Upper lobe of left lung (tissue), 6 donors: ENCODE measurements at regions not wholly inside any gene's neighbourhood (a gene's known extent, or its start where the extent isn't known, plus 50 kb on each side); places are given as distances from the start of the nearest gene placed in this dataset.

Experiments used
- ATAC-seq, 2 donors: fragments of 200-7000 bp; cut with Tn5 transposase; one replicate each; pipeline ENCODE4 v1.9.1; 2022; ENCODE audit warnings: mild to moderate bottlenecking in 2 of 2, moderate library complexity in 2 of 2; ENCODE audit not compliant: low FRiP score in 2 of 2
- DNase-seq, 2 donors: peaks; one replicate each; pipeline ENCODE4 v3.0.0-alpha.2; 2019 to 2020
- H3K27ac ChIP-seq, 4 donors: fragments of 200-600 bp; sonication (generic); one replicate each; pipeline ENCODE4 v1.5.1; 2016 to 2019
- H3K27me3 ChIP-seq, 4 donors: fragments of 200-600 bp; sonication (generic); one replicate each; pipeline ENCODE4 v1.5.1; 2017 to 2019
- H3K36me3 ChIP-seq, 4 donors: fragments of 200-600 bp; sonication (generic); one replicate each; pipeline ENCODE4 v1.5.1; 2016 to 2019
- H3K4me1 ChIP-seq, 4 donors: fragments of 200-600 bp; sonication (generic); one replicate each; pipeline ENCODE4 v1.5.1; 2018 to 2019
- H3K4me3 ChIP-seq, 4 donors: fragments of 200-600 bp; sonication (generic); one replicate each; pipeline ENCODE4 v1.5.1; 2017 to 2019; ENCODE audit warnings: mild to moderate bottlenecking in 2 of 4, moderate library complexity in 1 of 4
- H3K9me3 ChIP-seq, 4 donors: fragments of 200-600 bp; sonication (generic); one replicate each; pipeline ENCODE4 v1.5.1; 2018 to 2019
- CTCF ChIP-seq, 6 experiments: fragments of 450-650 bp in 4 of 6; fragments of 200-600 bp in 2 of 6; sonication (generic) in 2 of 6; IDR thresholded peaks; one replicate each; pipeline ENCODE4 v1.5.1; 2016 to 2019; ENCODE audit warnings: antibody characterized with exemption in 6 of 6
- EP300 ChIP-seq, 4 donors: sonication (generic); formaldehyde crosslinking; IDR thresholded peaks; one replicate each; pipeline ENCODE4 v1.5.1; 2017; ENCODE audit warnings: antibody characterized with exemption in 4 of 4, control low read depth in 2 of 4
- POLR2A ChIP-seq, 4 donors: fragments of 450-650 bp; IDR thresholded peaks; one replicate each; pipeline ENCODE4 v1.5.1; 2016 to 2017; ENCODE audit warnings: antibody characterized with exemption in 4 of 4, mild to moderate bottlenecking in 2 of 4
- POLR2AphosphoS5 ChIP-seq, 2 donors: sonication (generic); formaldehyde crosslinking; IDR thresholded peaks; one replicate each; pipeline ENCODE4 v1.5.1; 2017; ENCODE audit warnings: antibody characterized with exemption in 2 of 2
- WGBS, 2 donors: methylation state at CpG; one replicate each; pipeline ENCODE4 v1.1.5; 2017 to 2018; 5-methylcytosine and 5-hydroxymethylcytosine counted together
- donor health status: DM: no; HTN: no; CAD: no; lungs with moderate emphysema.
- donor health status: DM: no; HTN: yes; CAD: no; lungs with severe emphysema.

DNA sequence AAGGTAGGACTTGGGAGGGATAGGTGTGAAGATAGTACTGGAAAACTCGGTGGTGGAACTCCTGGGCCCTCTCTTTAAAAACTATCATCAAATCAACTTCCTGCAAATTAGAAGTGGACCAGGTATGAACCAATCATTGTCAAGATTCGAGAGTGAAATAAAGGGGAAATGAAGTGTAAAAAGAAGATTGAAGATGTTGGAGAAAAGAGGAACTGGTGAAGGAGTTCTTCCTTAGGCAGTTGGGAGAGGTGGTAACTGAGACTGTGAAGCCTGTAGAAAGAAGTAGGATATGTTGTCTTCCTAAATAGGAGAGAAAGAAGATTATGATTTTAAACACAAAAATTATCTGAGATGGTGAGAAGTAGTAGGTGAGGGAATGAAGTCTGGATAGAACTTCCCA, 212.2 kb downstream of the PPP1R2C start:
- TF ChIP-seq POLR2A (IDR thresholded peaks at IDR 0.05) (no peak), EP300 (IDR thresholded peaks at IDR 0.05) (no peak), CTCF (IDR thresholded peaks at IDR 0.05) (no peak), POLR2AphosphoS5 (IDR thresholded peaks at IDR 0.05) (no peak)
- no peaks in the 10 kb centered on the region for H3K27me3 ChIP-seq
- H3K9me3 ChIP-seq = no peaks in the 10 kb centered on the region
- WGBS, 2 donors = 71 to 77% methylated on average over 2 of the region's 2 CpGs
- no peak overlapping the region for H3K4me3 ChIP-seq
- no peak overlapping the region for H3K27ac ChIP-seq
- no peak for DNase-seq
- no peaks in the 10 kb centered on the region for H3K36me3 ChIP-seq
- no peaks in the 10 kb centered on the region for H3K4me1 ChIP-seq
- ATAC-seq = no peak

DNA sequence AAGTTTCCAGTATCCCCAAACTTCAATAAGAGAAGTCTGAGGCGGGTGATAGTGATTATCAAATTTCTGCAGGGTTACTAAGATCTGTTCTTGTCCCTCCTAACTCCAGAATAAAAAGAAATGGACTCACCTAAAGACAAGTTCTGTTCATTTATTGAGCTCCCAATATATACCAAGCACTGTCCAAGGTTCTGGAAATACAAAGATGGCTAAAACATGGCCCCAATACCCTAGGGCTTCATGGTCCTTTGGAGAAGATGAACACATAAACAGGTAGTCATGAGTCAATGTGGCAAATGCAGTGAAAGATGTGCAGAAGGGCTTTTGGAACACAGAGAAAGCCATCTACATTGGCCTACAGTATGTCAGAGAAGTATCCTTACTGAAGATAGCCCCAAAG, 231.2 kb downstream of the PPP1R2C start:
- H3K27ac ChIP-seq = no peak overlapping the region
- TF ChIP-seq POLR2A (IDR thresholded peaks at IDR 0.05) (no peak), EP300 (IDR thresholded peaks at IDR 0.05) (no peak), CTCF (IDR thresholded peaks at IDR 0.05) (no peak), POLR2AphosphoS5 (IDR thresholded peaks at IDR 0.05) (no peak)
- 72 to 88% methylated on average over 1 of the region's 1 CpG for WGBS, 2 donors
- ATAC-seq (no peak), DNase-seq (no peak)
- H3K27me3 ChIP-seq = no peaks in the 10 kb centered on the region
- no peaks in the 10 kb centered on the region for H3K4me1 ChIP-seq
- no peak overlapping the region for H3K4me3 ChIP-seq
- H3K36me3 ChIP-seq = no peaks in the 10 kb centered on the region
- no peaks in the 10 kb centered on the region for H3K9me3 ChIP-seq

GRCh38 chrX:42544883-42545282, 233.1 kb downstream of the PPP1R2C start:
- TF ChIP-seq CTCF (IDR thresholded peaks at IDR 0.05) (no peak), POLR2AphosphoS5 (IDR thresholded peaks at IDR 0.05) (no peak), POLR2A (IDR thresholded peaks at IDR 0.05) (no peak), EP300 (IDR thresholded peaks at IDR 0.05) (no peak)
- H3K4me3 ChIP-seq = no peak overlapping the region
- H3K27ac ChIP-seq = no peak overlapping the region
- H3K9me3 ChIP-seq = no peaks in the 10 kb centered on the region
- DNase-seq (no peak), ATAC-seq (no peak)
- WGBS, 2 donors = 82 to 96% methylated on average over 2 of the region's 2 CpGs
- no peaks in the 10 kb centered on the region for H3K27me3 ChIP-seq
- no peaks in the 10 kb centered on the region for H3K4me1 ChIP-seq
- no peaks in the 10 kb centered on the region for H3K36me3 ChIP-seq

GRCh38 chrX:42541554-42541953, 236.4 kb downstream of the PPP1R2C start:
- H3K9me3 ChIP-seq = no peaks in the 10 kb centered on the region
- H3K4me3 ChIP-seq = no peak overlapping the region
- no peak for DNase-seq
- no peaks in the 10 kb centered on the region for H3K4me1 ChIP-seq
- H3K27me3 ChIP-seq = no peaks in the 10 kb centered on the region
- TF ChIP-seq POLR2AphosphoS5 (IDR thresholded peaks at IDR 0.05) (no peak), EP300 (IDR thresholded peaks at IDR 0.05) (no peak), POLR2A (IDR thresholded peaks at IDR 0.05) (no peak), CTCF (IDR thresholded peaks at IDR 0.05) (no peak)
- no peak for ATAC-seq
- no peaks in the 10 kb centered on the region for H3K36me3 ChIP-seq
- no peak overlapping the region for H3K27ac ChIP-seq

DNA sequence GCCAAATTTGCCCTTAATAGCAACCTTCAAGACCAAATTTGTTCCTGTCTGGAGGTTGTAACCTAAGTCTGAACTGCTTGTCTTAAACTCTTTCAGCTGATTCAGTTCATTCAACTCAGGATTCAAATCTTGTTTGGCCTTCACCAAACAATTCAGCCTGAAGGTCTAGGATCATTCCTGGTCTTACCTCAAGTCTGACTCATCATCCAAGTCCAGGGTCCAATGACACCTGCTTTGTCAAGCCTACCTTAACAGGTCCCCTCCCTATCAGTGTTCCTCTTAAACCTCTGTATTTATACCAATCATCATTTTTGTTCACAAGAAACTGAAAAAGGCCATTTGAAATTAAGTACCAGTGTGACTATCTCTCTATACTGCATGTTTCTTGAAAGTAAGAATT, 237.8 kb downstream of the PPP1R2C start:
- no peaks in the 10 kb centered on the region for H3K36me3 ChIP-seq
- DNase-seq (no peak), ATAC-seq (no peak)
- TF ChIP-seq EP300 (IDR thresholded peaks at IDR 0.05) (no peak), CTCF (IDR thresholded peaks at IDR 0.05) (no peak), POLR2A (IDR thresholded peaks at IDR 0.05) (no peak), POLR2AphosphoS5 (IDR thresholded peaks at IDR 0.05) (no peak)
- no peaks in the 10 kb centered on the region for H3K27me3 ChIP-seq
- H3K4me1 ChIP-seq = no peaks in the 10 kb centered on the region
- no peaks in the 10 kb centered on the region for H3K9me3 ChIP-seq
- H3K4me3 ChIP-seq = no peak overlapping the region
- no peak overlapping the region for H3K27ac ChIP-seq
